ENCODE measurements at regions not wholly inside any gene's neighbourhood (a gene's known extent, or its start where the extent isn't known, plus 50 kb on each side); places are given as distances from the start of the nearest gene placed in this dataset.

DNA sequence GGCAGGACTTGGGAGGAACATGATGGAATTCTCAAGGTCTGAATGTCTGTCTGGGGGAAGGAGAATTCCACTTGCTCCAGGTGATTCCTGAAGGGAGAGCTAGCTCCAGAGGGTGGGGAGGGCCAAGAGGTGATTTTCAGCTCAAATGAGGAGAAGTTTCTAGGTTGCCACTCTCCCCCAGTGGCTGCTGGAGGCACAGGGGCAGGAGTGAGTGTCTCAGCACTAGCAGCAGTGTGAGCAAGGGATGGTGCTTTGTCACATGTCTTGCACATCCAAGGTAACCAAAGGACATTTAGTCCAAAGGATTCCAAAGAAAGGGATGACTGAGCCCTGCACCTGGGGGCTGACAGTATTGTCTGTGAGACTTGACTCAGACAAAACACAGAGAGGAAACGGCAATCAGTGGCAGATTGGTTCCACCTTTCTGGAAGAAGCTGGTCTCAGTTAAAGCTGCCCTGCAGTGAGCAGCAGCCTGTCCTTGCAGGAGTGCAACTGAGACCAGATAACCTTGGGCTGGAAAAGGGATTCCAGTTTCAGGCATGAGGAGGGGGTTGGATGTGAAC, 51.2 kb upstream of the PCBD1 start:
- DNase-seq (ENCODE audit: low spot score) (no peak), ATAC-seq (no peak)

- no peak for DNase-seq (ENCODE audit: low spot score)
- ATAC-seq: peak; percentile 68
Observed at GRCh38 chr10:70940834-70941568, 52.6 kb upstream of the PCBD1 start.

DNA sequence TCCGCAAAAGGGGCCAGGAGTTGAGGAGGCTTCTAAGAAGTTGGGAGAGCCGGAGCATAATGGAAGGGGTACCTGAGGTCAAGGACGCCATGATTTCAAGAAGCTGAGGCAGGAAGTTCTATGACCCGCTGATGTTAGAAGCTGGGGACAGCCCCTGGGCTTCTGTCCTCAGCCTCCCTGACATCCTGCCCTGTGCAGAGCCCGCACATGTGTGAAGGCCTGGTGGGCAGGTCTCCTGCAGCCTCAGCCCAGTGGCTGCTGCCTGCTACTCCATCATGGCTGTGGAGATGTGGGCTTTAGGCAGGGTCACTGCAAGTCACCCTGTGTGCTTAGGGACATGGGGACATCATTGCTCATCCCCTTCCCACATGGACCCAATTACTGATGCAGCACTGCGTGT, 53.8 kb upstream of the PCBD1 start:
- ATAC-seq: no peak
- DNase-seq (ENCODE audit: low spot score): no peak

DNA sequence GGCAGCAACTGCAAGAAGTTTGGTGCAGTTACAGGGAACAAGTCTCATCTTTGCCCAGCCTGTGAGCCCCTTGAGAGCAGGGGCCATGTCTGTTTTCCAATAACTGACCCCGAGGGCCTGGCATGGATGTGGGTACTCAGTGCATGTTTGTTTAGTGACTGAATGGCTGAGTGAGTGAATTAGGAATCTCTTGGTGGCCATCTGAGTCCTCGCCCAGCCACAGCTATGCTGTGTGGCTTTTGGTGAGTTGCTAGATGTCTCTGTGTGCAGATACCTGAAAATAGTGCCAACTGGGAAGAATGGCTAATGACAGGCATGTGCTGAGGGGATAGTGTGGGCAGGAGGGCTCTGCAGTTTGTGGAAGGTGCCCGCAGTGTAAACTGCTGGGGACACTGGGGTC, 54.4 kb upstream of the PCBD1 start:
- DNase-seq (ENCODE audit: low spot score) (no peak), ATAC-seq (no peak)

GRCh38 chr10:70943249-70943648, 54.9 kb upstream of the PCBD1 start:
- no peak for ATAC-seq

GRCh38 chr10:70943841-70944466, 55.6 kb upstream of the PCBD1 start:
- ATAC-seq (no peak), DNase-seq (ENCODE audit: low spot score) (no peak)

More at GRCh38 chr10:70943249-70943648, 54.9 kb upstream of the PCBD1 start:
- no peak for DNase-seq (ENCODE audit: low spot score)

- DNase-seq (ENCODE audit: low spot score): no peak
- no peak for ATAC-seq
Observed at GRCh38 chr10:70950037-70950436, 61.7 kb upstream of the PCBD1 start.

DNA sequence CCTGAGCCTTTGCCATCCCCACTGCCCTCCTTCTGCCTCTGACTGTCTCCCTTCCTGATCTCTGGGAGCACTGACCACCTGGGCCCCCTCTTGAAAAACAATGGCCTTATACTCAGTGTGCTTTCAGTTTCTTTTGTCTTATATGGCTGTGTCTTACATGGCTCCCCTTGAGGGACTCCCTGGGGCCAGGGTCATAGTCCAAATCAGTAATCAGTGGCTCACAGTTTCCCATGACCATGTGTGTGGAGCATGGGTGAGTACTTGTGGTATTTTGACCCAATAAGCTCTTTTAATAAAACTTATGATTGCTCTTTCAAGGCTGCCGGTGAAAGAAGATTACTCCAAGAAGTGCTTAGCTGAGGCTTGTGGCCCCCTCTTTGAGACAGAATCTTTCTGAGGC, 62.4 kb upstream of the PCBD1 start:
- no peak for ATAC-seq
- DNase-seq (ENCODE audit: low spot score): no peak

- DNase-seq (ENCODE audit: low spot score) (no peak), ATAC-seq (no peak)
Observed at GRCh38 chr10:70952401-70952800, 64.0 kb upstream of the PCBD1 start.

GRCh38 chr10:70952921-70953320, 64.6 kb upstream of the PCBD1 start:
- ATAC-seq (no peak), DNase-seq (ENCODE audit: low spot score) (no peak)

- ATAC-seq: no peak
- no peak for DNase-seq (ENCODE audit: low spot score)
Observed at GRCh38 chr10:70954381-70955176, 66.2 kb upstream of the PCBD1 start.

DNA sequence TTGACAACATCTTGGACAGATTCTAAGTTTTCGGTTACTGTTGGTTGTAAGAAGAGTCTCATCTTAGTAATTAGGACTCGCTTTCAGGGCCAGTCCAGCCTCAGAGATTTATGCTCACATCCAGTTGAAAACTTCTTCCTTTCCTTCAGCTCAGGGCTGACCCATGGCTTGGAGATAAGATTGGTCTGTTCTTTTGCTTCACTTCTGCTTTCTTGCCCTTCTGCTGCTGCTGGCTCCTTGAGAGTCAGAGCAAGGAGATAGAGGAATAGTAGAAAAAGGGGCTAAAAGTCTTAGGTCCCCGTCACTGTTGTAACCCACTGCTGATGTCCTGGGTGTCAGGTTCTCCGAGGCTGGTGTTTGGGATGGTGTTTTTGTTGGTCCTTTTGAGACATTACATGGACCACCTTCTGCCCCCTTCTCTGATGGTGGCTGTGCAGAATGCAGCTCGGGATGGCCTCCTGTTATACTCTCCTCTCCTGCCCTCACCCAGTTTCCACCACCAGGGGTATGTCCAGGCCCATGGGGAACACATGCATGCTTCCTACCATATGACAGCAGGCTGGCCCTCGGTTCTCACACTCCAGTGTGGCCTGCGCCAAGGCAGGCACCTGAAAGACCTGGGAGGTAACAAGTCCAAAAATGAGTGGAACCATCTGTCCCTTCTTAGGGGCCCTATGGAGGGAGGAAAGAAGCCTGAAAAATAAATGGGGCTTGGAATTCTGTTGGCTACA, 67.8 kb upstream of the PCBD1 start:
- ATAC-seq: no peak

DNA sequence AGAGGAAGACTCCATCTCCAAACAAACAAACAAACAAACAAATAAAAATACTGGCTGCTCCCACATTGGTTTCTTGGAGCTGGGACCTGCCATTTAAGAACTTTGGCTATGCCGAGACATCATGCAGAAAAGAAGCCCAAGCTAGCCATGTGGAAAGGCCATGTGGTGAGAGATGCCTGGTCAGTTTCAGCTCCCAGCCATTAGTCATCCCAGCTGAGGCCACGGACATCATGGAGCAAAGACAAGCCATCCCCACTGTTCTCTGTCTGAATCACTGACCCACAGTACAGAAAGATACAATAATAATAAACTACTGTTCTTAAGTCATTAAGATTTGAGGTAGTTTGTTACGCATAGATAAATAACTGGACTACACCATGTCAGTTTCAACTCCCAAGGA, 70.0 kb upstream of the PCBD1 start:
- ATAC-seq: no peak
- no peak for DNase-seq (ENCODE audit: low spot score)

More for the DNA sequence above, 67.8 kb upstream of the PCBD1 start:
- DNase-seq (ENCODE audit: low spot score): no peak

DNA sequence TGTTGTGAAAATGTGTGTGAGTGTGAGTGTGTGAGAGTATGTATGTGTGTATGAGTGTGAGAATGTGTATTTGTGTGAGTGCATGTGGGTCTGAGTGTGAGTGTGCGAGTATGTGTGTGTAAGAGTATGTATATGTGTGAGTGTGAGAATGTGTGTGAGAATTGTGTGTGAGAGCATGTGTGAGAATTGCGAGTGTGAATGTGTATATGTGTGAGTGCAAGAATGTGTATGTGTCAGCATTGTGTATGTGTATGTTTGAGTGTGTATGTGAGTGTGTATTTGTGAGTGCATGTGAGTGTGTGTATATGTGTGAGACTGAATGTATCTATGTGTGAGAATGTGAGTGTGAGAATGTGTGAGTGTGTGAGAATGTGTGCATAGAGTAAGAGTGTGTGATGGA, 72.0 kb upstream of the PCBD1 start:
- ATAC-seq (no peak), DNase-seq (ENCODE audit: low spot score) (no peak)

DNA sequence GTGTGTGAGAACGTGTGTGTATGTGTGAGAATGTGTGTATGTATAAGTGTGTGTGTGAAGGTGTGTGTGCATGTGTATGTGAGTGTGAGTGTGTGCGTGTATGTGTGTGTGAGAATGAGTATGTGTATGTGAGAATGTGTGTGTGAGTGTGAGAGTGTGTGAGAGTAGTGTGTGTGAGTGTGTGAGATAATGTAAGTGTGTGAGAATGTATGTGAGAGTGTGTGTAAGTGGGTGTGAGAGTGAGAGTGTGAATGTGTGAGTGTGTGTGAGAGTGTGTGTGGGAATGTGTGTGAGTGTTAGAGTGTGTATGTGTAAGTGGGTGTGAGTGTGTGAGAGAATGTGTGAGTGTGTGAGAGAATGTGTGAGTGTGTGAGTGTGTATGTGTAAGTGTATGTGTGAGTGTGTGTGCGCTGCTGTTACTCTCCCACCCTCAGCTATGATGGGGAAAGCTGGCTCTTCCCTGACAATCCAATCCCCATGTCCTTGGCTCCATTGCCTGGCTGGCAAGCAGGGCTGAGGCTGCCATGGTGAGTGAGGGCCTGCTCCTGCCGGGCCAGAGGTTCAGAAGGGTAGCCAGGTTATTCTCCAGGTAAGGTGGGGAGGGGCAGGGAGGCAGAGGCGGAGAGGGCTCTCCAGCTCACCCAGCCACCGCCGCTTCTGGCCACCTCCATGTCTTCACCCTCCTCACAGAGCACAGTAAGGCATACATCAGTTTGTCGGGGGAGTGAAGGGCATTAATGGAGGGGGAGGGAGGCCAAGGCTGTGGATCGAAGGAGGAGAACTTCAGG, 72.6 kb upstream of the PCBD1 start:
- no peak for DNase-seq (ENCODE audit: low spot score)

DNA sequence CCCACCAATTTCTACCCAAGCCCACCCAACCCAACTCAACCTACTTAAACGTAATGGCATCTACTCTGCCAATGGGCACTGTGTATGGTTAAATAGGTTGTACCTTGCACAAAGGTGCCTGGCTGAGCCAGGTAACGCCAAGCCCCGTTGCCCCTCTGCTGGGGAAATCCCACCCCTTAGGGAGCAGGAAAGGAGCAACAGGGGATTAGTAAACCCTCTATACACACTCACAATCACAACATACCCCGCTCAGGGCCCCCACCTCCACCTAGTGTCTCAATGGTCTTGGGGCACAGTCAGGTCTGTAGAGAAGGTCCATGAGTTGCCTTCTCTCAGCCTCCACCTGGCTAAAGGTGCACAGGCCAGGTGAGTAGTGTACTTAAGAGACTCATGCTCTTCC, 74.3 kb upstream of the PCBD1 start:
- DNase-seq (ENCODE audit: low spot score): no peak
- no peak for ATAC-seq

More for the DNA sequence above, 72.6 kb upstream of the PCBD1 start:
- no peak for ATAC-seq

DNA sequence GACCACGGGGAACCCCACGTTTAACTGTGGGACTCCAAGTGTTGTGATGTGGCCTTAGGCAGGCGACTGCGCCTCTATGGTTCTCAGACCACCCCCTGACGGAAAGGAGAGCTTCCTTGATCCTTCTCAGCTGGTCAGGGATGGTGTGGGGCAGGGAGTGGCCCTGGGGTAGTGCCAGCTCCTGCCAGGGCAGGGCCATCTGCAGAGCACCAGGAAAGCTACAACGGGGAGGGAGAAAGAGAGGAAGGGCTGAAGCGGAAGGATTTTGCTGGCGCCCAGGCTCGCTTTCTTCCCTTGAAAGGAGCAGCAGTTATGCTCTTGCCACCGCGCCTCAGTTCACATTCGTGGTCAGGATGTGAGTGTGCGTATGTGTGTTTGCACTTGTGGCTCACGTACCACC, 74.9 kb upstream of the PCBD1 start:
- DNase-seq (ENCODE audit: low spot score) (no peak), ATAC-seq (no peak)

DNA sequence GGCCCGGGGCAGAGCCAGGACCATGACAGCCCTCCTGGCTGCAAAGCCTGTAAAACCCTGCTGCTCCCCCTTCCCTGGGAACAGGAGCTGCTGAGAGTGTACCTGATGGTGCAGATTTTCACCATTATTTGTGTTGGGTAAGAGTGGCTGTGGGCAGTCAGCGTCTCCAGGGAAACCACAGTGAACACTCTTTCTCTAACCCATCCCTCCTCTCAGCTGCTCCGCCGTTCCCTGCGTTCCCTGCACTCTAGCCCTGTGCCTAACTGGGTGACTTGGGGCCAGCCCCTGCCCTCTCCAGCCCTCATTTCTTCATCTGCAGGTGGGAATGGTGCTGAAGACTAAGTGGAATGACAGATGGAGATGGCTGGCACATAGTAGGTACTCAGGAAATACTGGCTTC, 75.9 kb upstream of the PCBD1 start:
- DNase-seq (ENCODE audit: low spot score): no peak
- no peak for ATAC-seq

- ATAC-seq (no peak), DNase-seq (ENCODE audit: low spot score) (no peak)
Observed at GRCh38 chr10:70964881-70965280, 76.5 kb upstream of the PCBD1 start.

DNA sequence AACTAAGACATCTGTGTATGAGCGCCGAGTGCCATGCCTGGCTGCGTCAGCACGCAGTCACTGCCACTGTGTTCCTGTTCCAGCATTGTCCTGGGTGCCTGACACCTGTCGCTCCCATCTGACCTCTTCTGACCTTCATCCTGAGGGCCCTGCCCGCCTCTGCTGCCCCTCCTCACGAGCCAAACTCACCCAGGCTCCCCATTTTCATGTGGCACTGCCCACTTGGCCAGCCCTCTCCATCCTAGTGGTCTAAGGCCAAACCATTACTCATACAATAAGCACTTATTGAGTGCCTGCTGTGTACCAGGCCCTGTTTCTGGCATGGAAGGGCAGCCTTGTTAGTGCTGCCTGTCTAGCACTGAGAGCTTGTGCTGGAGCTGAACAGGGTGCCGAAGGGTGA, 77.2 kb upstream of the PCBD1 start:
- no peak for DNase-seq (ENCODE audit: low spot score)
- no peak for ATAC-seq
